PC-9 (cell line): ENCODE measurements at regions not wholly inside any gene's neighbourhood (a gene's known extent, or its start where the extent isn't known, plus 50 kb on each side); places are given as distances from the start of the nearest gene placed in this dataset.

Experiments
- BruUV-seq: library from RNA; stranded (reverse); fragments of 400-500 nt; replicated peaks from 2 replicates; lab custom pipeline; 2021; lab: Mats Ljungman, UMichigan
- CTCF ChIA-PET: fragments of 300-600 bp; sonication (Branson Sonifier 250); formaldehyde crosslinking; loops from one replicate; lab custom pipeline; 2022; ENCODE audit warnings: antibody characterized with exemption; lab: Charles Lee
- POLR2A ChIA-PET: fragments of 300-600 bp; sonication (Branson Sonifier 250); formaldehyde crosslinking; loops from one replicate; lab custom pipeline; 2022; ENCODE audit warnings: antibody characterized with exemption; ENCODE audit not compliant: unreplicated experiment; lab: Charles Lee
- DNase-seq, 2 experiments: peaks; one replicate each; pipeline versions ENCODE4 v3.0.0 to v3.0.0-alpha.2; 2015 to 2022; ENCODE audit warnings: mixed read lengths in 1 of 2
- H2AFZ ChIP-seq: fragments of 200-600 bp; sonication (generic); 2 replicates; pipeline ENCODE4 v1.8.1; 2017; ENCODE audit warnings: antibody characterized with exemption
- H3F3A ChIP-seq: fragments of 200-600 bp; sonication (generic); 2 replicates; pipeline ENCODE4 v1.8.1; 2017; ENCODE audit warnings: antibody characterized with exemption, mild to moderate bottlenecking, low read depth; ENCODE audit not compliant: insufficient read depth
- H3K27ac ChIP-seq: fragments of 200-600 bp; sonication (generic); 2 replicates; pipeline ENCODE4 v1.6.1; 2016; ENCODE audit warnings: mixed run types
- H3K27me3 ChIP-seq: fragments of 200-600 bp; sonication (generic); 2 replicates; pipeline ENCODE4 v1.6.1; 2016; ENCODE audit warnings: low read depth, mixed run types; ENCODE audit not compliant: insufficient read depth
- H3K36me3 ChIP-seq: fragments of 200-600 bp; sonication (generic); 2 replicates; pipeline ENCODE4 v1.6.1; 2016; ENCODE audit warnings: low read depth, mixed run types
- H3K4me1 ChIP-seq: fragments of 200-600 bp; sonication (generic); replicated peaks from 2 replicates; pipeline ENCODE4 v1.6.1; 2016; ENCODE audit warnings: mixed run types; ENCODE audit not compliant: insufficient read depth
- H3K4me2 ChIP-seq: fragments of 200-600 bp; sonication (generic); 2 replicates; pipeline ENCODE4 v1.6.1; 2017; ENCODE audit warnings: mixed run types
- H3K4me3 ChIP-seq: fragments of 200-600 bp; sonication (generic); 2 replicates; pipeline ENCODE4 v1.6.1; 2016; ENCODE audit warnings: mixed run types
- H3K79me2 ChIP-seq: fragments of 200-600 bp; sonication (generic); 2 replicates; pipeline ENCODE4 v1.6.1; 2017; ENCODE audit warnings: low read depth, mixed run types
- H3K9me2 ChIP-seq: fragments of 200-600 bp; sonication (generic); 2 replicates; pipeline ENCODE4 v1.8.1; 2017; ENCODE audit warnings: mild to moderate bottlenecking; ENCODE audit not compliant: insufficient read depth
- H3K9me3 ChIP-seq: fragments of 200-600 bp; sonication (generic); 2 replicates; pipeline ENCODE4 v1.8.1; 2016; ENCODE audit warnings: low read depth; ENCODE audit not compliant: insufficient read depth
- H4K20me1 ChIP-seq: fragments of 200-600 bp; sonication (generic); 2 replicates; pipeline ENCODE4 v1.8.1; 2017; ENCODE audit not compliant: insufficient read depth
- CTCF ChIP-seq: fragments of 200-600 bp; sonication (generic); conservative IDR thresholded peaks from 2 replicates; pipeline ENCODE4 v1.6.1; 2017; ENCODE audit warnings: mixed run types, antibody characterized with exemption, mild to moderate bottlenecking, moderate library complexity
- EZH2 ChIP-seq: fragments of 200-600 bp; sonication (generic); IDR thresholded peaks from 2 replicates; pipeline ENCODE4 v1.8.0; 2017; ENCODE audit warnings: antibody characterized with exemption, low read depth
- intact Hi-C: fragments of 100-400 bp; cut with micrococcal nuclease; formaldehyde crosslinking; loops from one replicate; pipeline ENCODE4 v1.10.0; 2022; ENCODE audit not compliant: unreplicated experiment

- H3F3A ChIP-seq = no peaks in the 10 kb centered on the region
- no peak overlapping the region for H3K4me2 ChIP-seq
- H2AFZ ChIP-seq = no peak overlapping the region
- H3K27ac ChIP-seq = no peak overlapping the region
- DNase-seq = no peak
- no peaks in the 10 kb centered on the region for H3K36me3 ChIP-seq
- H4K20me1 ChIP-seq = 0 out of 2 replicates have a peak, but pooled peaks cover 3% of the 10 kb centered on the region
- POLR2A ChIA-PET = no interaction called here
- TF ChIP-seq EZH2 (no peak), CTCF (no peak)
- H3K79me2 ChIP-seq = no peaks in the 10 kb centered on the region
- H3K4me3 ChIP-seq = no peak overlapping the region
- BruUV-seq = no TSS peak
- intact Hi-C loops = no loop called here
- no peaks in the 10 kb centered on the region for H3K4me1 ChIP-seq
- CTCF ChIA-PET = no interaction called here
- no peaks in the 10 kb centered on the region for H3K9me3 ChIP-seq
- no peaks in the 10 kb centered on the region for H3K9me2 ChIP-seq
- H3K27me3 ChIP-seq = peaks cover 56% of the 10 kb centered on the region
These were observed 141.9 kb downstream of the CYRIA start for GRCh38 chr2:16523711-16524110.

GRCh38 chr2:16522031-16522831 is 143.4 kb downstream of the CYRIA start:
- ChIA-PET POLR2A (no interaction called here), CTCF (no interaction called here)
- intact Hi-C loops = no loop called here
- no peak overlapping the region for H3K4me2 ChIP-seq
- H3K36me3 ChIP-seq = no peaks in the 10 kb centered on the region
- no peak overlapping the region for H3K4me3 ChIP-seq
- no peaks in the 10 kb centered on the region for H3K4me1 ChIP-seq
- H3K9me3 ChIP-seq = no peaks in the 10 kb centered on the region
- H3K9me2 ChIP-seq = no peaks in the 10 kb centered on the region
- BruUV-seq = no TSS peak
- DNase-seq = no peak
- H3K27ac ChIP-seq = no peak overlapping the region
- H3K27me3 ChIP-seq = peaks cover 65% of the 10 kb centered on the region
- H3K79me2 ChIP-seq = no peaks in the 10 kb centered on the region
- no peaks in the 10 kb centered on the region for H3F3A ChIP-seq
- H2AFZ ChIP-seq = no peak overlapping the region
- no peaks in the 10 kb centered on the region for H4K20me1 ChIP-seq
- TF ChIP-seq EZH2 = no peak
- TF ChIP-seq CTCF = no peak

DNA sequence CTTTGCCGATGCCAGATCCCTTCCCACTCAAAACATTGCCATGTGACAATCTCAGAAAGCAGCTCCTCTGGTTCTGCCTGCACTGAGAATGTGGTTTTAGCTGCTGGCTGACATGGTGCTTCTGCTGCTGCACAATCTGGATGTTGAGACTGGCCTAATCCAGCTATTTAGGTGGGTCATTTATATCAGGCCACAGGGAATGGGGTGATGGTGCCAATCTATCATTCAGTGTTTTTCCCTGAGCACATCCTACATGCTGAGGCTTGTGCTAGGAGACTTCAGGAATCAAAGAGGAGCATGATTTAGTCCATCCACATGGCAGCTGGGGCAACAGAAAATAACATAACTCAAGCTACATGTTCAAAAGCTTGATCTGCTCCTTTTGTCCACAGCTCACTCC is 144.7 kb downstream of the CYRIA start:
- H3F3A ChIP-seq = no peaks in the 10 kb centered on the region
- no peaks in the 10 kb centered on the region for H3K4me1 ChIP-seq
- H4K20me1 ChIP-seq = no peaks in the 10 kb centered on the region
- POLR2A ChIA-PET = no interaction called here
- TF ChIP-seq CTCF (no peak), EZH2 (no peak)
- CTCF ChIA-PET = no interaction called here
- no peak overlapping the region for H3K4me2 ChIP-seq
- no peaks in the 10 kb centered on the region for H3K9me3 ChIP-seq
- H3K4me3 ChIP-seq = no peak overlapping the region
- H3K36me3 ChIP-seq = no peaks in the 10 kb centered on the region
- no peaks in the 10 kb centered on the region for H3K9me2 ChIP-seq
- BruUV-seq = no TSS peak
- intact Hi-C loops = no loop called here
- no peak for DNase-seq
- H3K27ac ChIP-seq = no peak overlapping the region
- no peak overlapping the region for H2AFZ ChIP-seq
- H3K27me3 ChIP-seq = peaks cover 68% of the 10 kb centered on the region
- no peaks in the 10 kb centered on the region for H3K79me2 ChIP-seq
